A673 (cell line): ENCODE measurements at regions not wholly inside any gene's neighbourhood (a gene's known extent, or its start where the extent isn't known, plus 50 kb on each side); places are given as distances from the start of the nearest gene placed in this dataset.

Source experiments
- EZH2 ChIP-seq: fragments of 200-600 bp; sonication (generic); IDR thresholded peaks from 2 replicates; pipeline ENCODE4 v1.6.1; 2017; ENCODE audit warnings: borderline replicate concordance, low read depth, mild to moderate bottlenecking, mixed read lengths, antibody characterized with exemption, low read length; ENCODE audit not compliant: poor library complexity, severe bottlenecking
- TF ChIP-seq, protein P1 (sequence below): fragments of 300-800, 200-600 bp; sonication (generic); conservative IDR thresholded peaks from 2 replicates; pipeline ENCODE4 v1.5.1; 2017; ENCODE audit warnings: low read depth, mild to moderate bottlenecking, antibody characterized with exemption, low read length, moderate library complexity, mixed read lengths

DNA sequence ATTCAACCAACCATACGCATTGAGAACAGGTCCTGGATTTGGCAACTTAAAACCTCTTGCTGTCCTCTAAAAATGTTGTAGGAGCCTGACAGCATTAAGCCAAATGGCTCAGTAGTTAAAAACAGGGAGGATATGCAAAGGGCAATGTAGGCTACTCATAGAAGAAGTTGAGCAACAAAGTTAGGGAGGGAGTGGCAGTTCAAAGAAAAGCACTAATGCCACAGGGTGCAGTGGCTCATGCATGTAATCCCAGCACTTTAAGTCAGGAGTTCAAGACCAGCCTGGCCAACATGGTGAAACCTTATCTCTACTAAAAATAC is 92.9 kb upstream of the ERG start:
- TF ChIP-seq, protein P1, sequence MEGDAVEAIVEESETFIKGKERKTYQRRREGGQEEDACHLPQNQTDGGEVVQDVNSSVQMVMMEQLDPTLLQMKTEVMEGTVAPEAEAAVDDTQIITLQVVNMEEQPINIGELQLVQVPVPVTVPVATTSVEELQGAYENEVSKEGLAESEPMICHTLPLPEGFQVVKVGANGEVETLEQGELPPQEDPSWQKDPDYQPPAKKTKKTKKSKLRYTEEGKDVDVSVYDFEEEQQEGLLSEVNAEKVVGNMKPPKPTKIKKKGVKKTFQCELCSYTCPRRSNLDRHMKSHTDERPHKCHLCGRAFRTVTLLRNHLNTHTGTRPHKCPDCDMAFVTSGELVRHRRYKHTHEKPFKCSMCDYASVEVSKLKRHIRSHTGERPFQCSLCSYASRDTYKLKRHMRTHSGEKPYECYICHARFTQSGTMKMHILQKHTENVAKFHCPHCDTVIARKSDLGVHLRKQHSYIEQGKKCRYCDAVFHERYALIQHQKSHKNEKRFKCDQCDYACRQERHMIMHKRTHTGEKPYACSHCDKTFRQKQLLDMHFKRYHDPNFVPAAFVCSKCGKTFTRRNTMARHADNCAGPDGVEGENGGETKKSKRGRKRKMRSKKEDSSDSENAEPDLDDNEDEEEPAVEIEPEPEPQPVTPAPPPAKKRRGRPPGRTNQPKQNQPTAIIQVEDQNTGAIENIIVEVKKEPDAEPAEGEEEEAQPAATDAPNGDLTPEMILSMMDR: no peak
- TF ChIP-seq EZH2: no peak
